Muscle of leg (tissue), 3 donors: ENCODE measurements at regions not wholly inside any gene's neighbourhood (a gene's known extent, or its start where the extent isn't known, plus 50 kb on each side); places are given as distances from the start of the nearest gene placed in this dataset.

Experiments used
- DNase-seq: peaks from one replicate; pipeline ENCODE4 v3.0.0; 2013
- H3K27ac ChIP-seq: one replicate; pipeline ENCODE4 v1.5.1; 2013; ENCODE audit warnings: mild to moderate bottlenecking, low read length, control low read depth
- H3K27me3 ChIP-seq: one replicate; pipeline ENCODE4 v1.6.1; 2013; ENCODE audit warnings: low read length; ENCODE audit not compliant: control insufficient read depth, insufficient read depth
- H3K36me3 ChIP-seq: one replicate; pipeline ENCODE4 v1.6.1; 2013; ENCODE audit warnings: low read length; ENCODE audit not compliant: control insufficient read depth, insufficient read depth
- H3K4me1 ChIP-seq: one replicate; pipeline ENCODE4 v1.6.1; 2013; ENCODE audit warnings: low read length; ENCODE audit not compliant: control insufficient read depth, insufficient read depth
- H3K4me3 ChIP-seq: one replicate; pipeline ENCODE4 v1.5.1; 2013; ENCODE audit warnings: low read length, control low read depth
- H3K9me3 ChIP-seq: replicated peaks from 2 replicates; pipeline ENCODE4 v1.6.1; 2013; ENCODE audit warnings: low read depth, low read length; ENCODE audit not compliant: control insufficient read depth
- WGBS: methylation state at CpG from one replicate; pipeline ENCODE4 v1.1.5; 2013; ENCODE audit warnings: missing lambda C conversion rate; ENCODE audit not compliant: insufficient coverage; 5-methylcytosine and 5-hydroxymethylcytosine counted together

GRCh38 chr5:44900273-44900954, 91.7 kb downstream of the MRPS30 start:
- H3K36me3 ChIP-seq: no peaks in the 10 kb centered on the region
- H3K9me3 ChIP-seq: no peaks in the 10 kb centered on the region
- no peak for DNase-seq
- no peaks in the 10 kb centered on the region for H3K4me1 ChIP-seq
- H3K27ac ChIP-seq: no peak overlapping the region
- no peaks in the 10 kb centered on the region for H3K27me3 ChIP-seq
- no peak overlapping the region for H3K4me3 ChIP-seq

GRCh38 chr5:44907396-44907795, 98.6 kb downstream of the MRPS30 start:
- Histone ChIP-seq H3K9me3 (no peaks in the 10 kb centered on the region), H3K36me3 (no peaks in the 10 kb centered on the region), H3K27me3 (no peaks in the 10 kb centered on the region), H3K27ac (no peak overlapping the region), H3K4me1 (no peaks in the 10 kb centered on the region), H3K4me3 (no peak overlapping the region)
- no CpG with 5 or more reads among the region's 5 CpGs for WGBS
- DNase-seq: no peak

- no peaks in the 10 kb centered on the region for H3K4me1 ChIP-seq
- no peak overlapping the region for H3K4me3 ChIP-seq
- no peaks in the 10 kb centered on the region for H3K36me3 ChIP-seq
- peak; percentile 82 for DNase-seq
- no peak overlapping the region for H3K27ac ChIP-seq
- no CpG with 5 or more reads among the region's 1 CpG for WGBS
- H3K27me3 ChIP-seq: no peaks in the 10 kb centered on the region
- H3K9me3 ChIP-seq: no peaks in the 10 kb centered on the region
Observed at GRCh38 chr5:44909004-44909403, 100.3 kb downstream of the MRPS30 start.

GRCh38 chr5:44911501-44911900, 102.8 kb downstream of the MRPS30 start:
- H3K36me3 ChIP-seq: no peaks in the 10 kb centered on the region
- no peak overlapping the region for H3K4me3 ChIP-seq
- H3K27me3 ChIP-seq: no peaks in the 10 kb centered on the region
- no peaks in the 10 kb centered on the region for H3K4me1 ChIP-seq
- no CpG with 5 or more reads among the region's 1 CpG for WGBS
- no peaks in the 10 kb centered on the region for H3K9me3 ChIP-seq
- no peak overlapping the region for H3K27ac ChIP-seq
- no peak for DNase-seq

GRCh38 chr5:44914221-44914620, 105.5 kb downstream of the MRPS30 start:
- WGBS: no CpG with 5 or more reads among the region's 2 CpGs
- Histone ChIP-seq H3K4me1 (no peaks in the 10 kb centered on the region), H3K27me3 (no peaks in the 10 kb centered on the region), H3K36me3 (no peaks in the 10 kb centered on the region), H3K27ac (no peak overlapping the region), H3K4me3 (no peak overlapping the region), H3K9me3 (no peaks in the 10 kb centered on the region)
- DNase-seq: no peak

GRCh38 chr5:44919560-44919959, 110.8 kb downstream of the MRPS30 start:
- Histone ChIP-seq H3K9me3 (no peaks in the 10 kb centered on the region), H3K27ac (no peak overlapping the region), H3K36me3 (no peaks in the 10 kb centered on the region), H3K4me1 (no peaks in the 10 kb centered on the region), H3K4me3 (no peak overlapping the region), H3K27me3 (no peaks in the 10 kb centered on the region)
- DNase-seq: no peak
- 60% methylated on average over 1 of the region's 1 CpG for WGBS

- no peak overlapping the region for H3K4me3 ChIP-seq
- no peak for DNase-seq
- H3K27ac ChIP-seq: no peak overlapping the region
- H3K9me3 ChIP-seq: no peaks in the 10 kb centered on the region
- WGBS: no CpG with 5 or more reads among the region's 3 CpGs
- no peaks in the 10 kb centered on the region for H3K36me3 ChIP-seq
- H3K4me1 ChIP-seq: no peaks in the 10 kb centered on the region
- H3K27me3 ChIP-seq: no peaks in the 10 kb centered on the region
Observed at GRCh38 chr5:44927115-44927733, 118.5 kb downstream of the MRPS30 start.

- peaks cover 4% of the 10 kb centered on the region for H3K9me3 ChIP-seq
- no peaks in the 10 kb centered on the region for H3K4me1 ChIP-seq
- no peaks in the 10 kb centered on the region for H3K27me3 ChIP-seq
- WGBS: 100% methylated on average over 1 of the region's 3 CpGs
- H3K36me3 ChIP-seq: no peaks in the 10 kb centered on the region
- no peak overlapping the region for H3K4me3 ChIP-seq
- no peak for DNase-seq
- H3K27ac ChIP-seq: no peak overlapping the region
Observed at GRCh38 chr5:44932922-44933585, 124.3 kb downstream of the MRPS30 start.

- Histone ChIP-seq H3K27me3 (no peaks in the 10 kb centered on the region), H3K9me3 (peaks cover 4% of the 10 kb centered on the region), H3K27ac (no peak overlapping the region), H3K4me3 (no peak overlapping the region), H3K36me3 (no peaks in the 10 kb centered on the region), H3K4me1 (no peaks in the 10 kb centered on the region)
- WGBS: no CpG with 5 or more reads among the region's 3 CpGs
- no peak for DNase-seq
Observed at GRCh38 chr5:44933686-44934085, 124.9 kb downstream of the MRPS30 start.

GRCh38 chr5:44935262-44935661, 126.5 kb downstream of the MRPS30 start:
- H3K27me3 ChIP-seq: no peaks in the 10 kb centered on the region
- H3K4me1 ChIP-seq: no peaks in the 10 kb centered on the region
- no peak for DNase-seq
- 89% methylated on average over 1 of the region's 1 CpG for WGBS
- H3K27ac ChIP-seq: no peak overlapping the region
- peaks cover 4% of the 10 kb centered on the region for H3K9me3 ChIP-seq
- H3K36me3 ChIP-seq: no peaks in the 10 kb centered on the region
- no peak overlapping the region for H3K4me3 ChIP-seq
